Astrocyte (in vitro differentiated cells and primary cell): ENCODE measurements at regions not wholly inside any gene's neighbourhood (a gene's known extent, or its start where the extent isn't known, plus 50 kb on each side); places are given as distances from the start of the nearest gene placed in this dataset.

ENCODE experiments used
- DNase-seq: peaks from one replicate; pipeline ENCODE4 v3.0.0-alpha.2; 2010; ENCODE audit warnings: low read depth
- FAIRE-seq: peaks from 2 replicates; lab custom pipeline; 2011; peaks lifted over from hg19 to GRCh38; lab: Jason Lieb, UNC
- H2AFZ ChIP-seq: 2 replicates; pipeline ENCODE4 v1.6.0; 2012; ENCODE audit warnings: low read depth, low read length, inconsistent platforms
- H3K27ac ChIP-seq: 2 replicates; pipeline ENCODE4 v1.5.1; 2011; ENCODE audit warnings: low read depth, low read length, inconsistent platforms
- H3K27me3 ChIP-seq: 2 replicates; pipeline ENCODE4 v1.6.0; 2011; ENCODE audit warnings: low read length, inconsistent platforms; ENCODE audit not compliant: insufficient read depth
- H3K36me3 ChIP-seq: 2 replicates; pipeline ENCODE4 v1.5.1; 2011; ENCODE audit warnings: low read length, inconsistent platforms; ENCODE audit not compliant: insufficient read depth
- H3K4me1 ChIP-seq: 2 replicates; pipeline ENCODE4 v1.5.1; 2011; ENCODE audit warnings: low read length, inconsistent platforms; ENCODE audit not compliant: insufficient read depth
- H3K4me2 ChIP-seq: 2 replicates; pipeline ENCODE4 v1.6.0; 2012; ENCODE audit warnings: low read length, inconsistent platforms
- H3K4me3 ChIP-seq: 2 replicates; pipeline ENCODE4 v1.5.1; 2011; ENCODE audit warnings: low read depth, mild to moderate bottlenecking, low read length, inconsistent platforms; ENCODE audit not compliant: insufficient read depth
- H3K79me2 ChIP-seq: 2 replicates; pipeline ENCODE4 v1.6.0; 2012; ENCODE audit warnings: mild to moderate bottlenecking, low read length, inconsistent platforms; ENCODE audit not compliant: insufficient read depth
- H3K9ac ChIP-seq: 2 replicates; pipeline ENCODE4 v1.6.0; 2012; ENCODE audit warnings: mild to moderate bottlenecking, low read length, inconsistent platforms
- H3K9me3 ChIP-seq: 2 replicates; pipeline ENCODE4 v1.5.1; 2012; ENCODE audit warnings: low read depth, mild to moderate bottlenecking, low read length, inconsistent platforms; ENCODE audit not compliant: insufficient read depth
- H4K20me1 ChIP-seq: 2 replicates; pipeline ENCODE4 v1.6.0; 2012; ENCODE audit warnings: low read length, inconsistent platforms; ENCODE audit not compliant: insufficient read depth
- H3K27ac Mint-ChIP-seq: one replicate; pipeline ENCODE4 v1.8.0; 2021; ENCODE audit warnings: mild to moderate bottlenecking, mixed read lengths; ENCODE audit not compliant: unreplicated experiment
- H3K27me3 Mint-ChIP-seq: one replicate; pipeline ENCODE4 v1.8.0; 2021; ENCODE audit warnings: low read depth, mixed read lengths; ENCODE audit not compliant: unreplicated experiment
- H3K36me3 Mint-ChIP-seq: one replicate; pipeline ENCODE4 v1.8.0; 2021; ENCODE audit warnings: low read depth, mixed read lengths; ENCODE audit not compliant: unreplicated experiment
- H3K4me1 Mint-ChIP-seq: one replicate; pipeline ENCODE4 v1.8.0; 2021; ENCODE audit warnings: low read depth, mixed read lengths; ENCODE audit not compliant: unreplicated experiment
- H3K4me3 Mint-ChIP-seq: one replicate; pipeline ENCODE4 v1.8.0; 2021; ENCODE audit warnings: mild to moderate bottlenecking, moderate library complexity, mixed read lengths; ENCODE audit not compliant: unreplicated experiment
- H3K9me3 Mint-ChIP-seq: one replicate; pipeline ENCODE4 v1.8.0; 2021; ENCODE audit warnings: mild to moderate bottlenecking, mixed read lengths; ENCODE audit not compliant: unreplicated experiment
- CTCF ChIP-seq: IDR thresholded peaks from 2 replicates; pipeline ENCODE4 v1.5.1; 2011; ENCODE audit warnings: low read depth, mild to moderate bottlenecking, inconsistent platforms, low read length, moderate library complexity; ENCODE audit not compliant: insufficient read depth
- EZH2 ChIP-seq: IDR thresholded peaks from 2 replicates; pipeline ENCODE4 v1.6.1; 2012; ENCODE audit warnings: mild to moderate bottlenecking, low read length, inconsistent platforms; ENCODE audit not compliant: insufficient read depth

- peaks cover 61% of the 10 kb centered on the region for H3K4me1 ChIP-seq
- Mint-ChIP-seq H3K4me3 (no peak overlapping the region), H3K27me3 (peaks cover 19% of the 10 kb centered on the region), H3K27ac (peak overlapping the region; percentile 97), H3K4me1 (peaks cover 55% of the 10 kb centered on the region), H3K9me3 (peaks cover 5% of the 10 kb centered on the region), H3K36me3 (peaks cover 3% of the 10 kb centered on the region)
- no peaks in the 10 kb centered on the region for H3K27me3 ChIP-seq
- H4K20me1 ChIP-seq, result no peaks in the 10 kb centered on the region
- no peak for DNase-seq
- H3K4me2 ChIP-seq, result peak overlapping the region; percentile 62
- H3K4me3 ChIP-seq, result no peak overlapping the region
- no peak overlapping the region for H2AFZ ChIP-seq
- FAIRE-seq, result no peak
- TF ChIP-seq EZH2 (no peak), CTCF (no peak)
- H3K79me2 ChIP-seq, result no peaks in the 10 kb centered on the region
- H3K36me3 ChIP-seq, result no peaks in the 10 kb centered on the region
- peak overlapping the region; percentile 88 for H3K27ac ChIP-seq
- H3K9ac ChIP-seq, result peak overlapping the region; percentile 59
- H3K9me3 ChIP-seq, result no peaks in the 10 kb centered on the region
Measured at GRCh38 chr5:73375191-73375545, 73.4 kb downstream of the FOXD1 start.

- Mint-ChIP-seq H3K4me1 (peaks cover 57% of the 10 kb centered on the region), H3K9me3 (peaks cover under 1% of the 10 kb centered on the region), H3K36me3 (peaks cover under 1% of the 10 kb centered on the region), H3K4me3 (no peak overlapping the region), H3K27ac (peak overlapping the region; percentile 97), H3K27me3 (peaks cover 14% of the 10 kb centered on the region)
- peak overlapping the region; percentile 62 for H3K4me2 ChIP-seq
- H3K27me3 ChIP-seq, result no peaks in the 10 kb centered on the region
- no peaks in the 10 kb centered on the region for H4K20me1 ChIP-seq
- peak; percentile 100 for FAIRE-seq
- no peaks in the 10 kb centered on the region for H3K79me2 ChIP-seq
- peak overlapping the region; percentile 59 for H3K9ac ChIP-seq
- no peak for TF ChIP-seq CTCF
- no peak for TF ChIP-seq EZH2
- no peaks in the 10 kb centered on the region for H3K36me3 ChIP-seq
- H3K9me3 ChIP-seq, result no peaks in the 10 kb centered on the region
- H3K27ac ChIP-seq, result peak overlapping the region; percentile 88
- no peak overlapping the region for H2AFZ ChIP-seq
- peaks cover 64% of the 10 kb centered on the region for H3K4me1 ChIP-seq
- H3K4me3 ChIP-seq, result no peak overlapping the region
- DNase-seq, result peak; percentile 89
Measured at GRCh38 chr5:73374520-73375190, 73.9 kb downstream of the FOXD1 start.

GRCh38 chr5:73373814-73374510 is 74.6 kb downstream of the FOXD1 start:
- Mint-ChIP-seq H3K27me3 (peaks cover 8% of the 10 kb centered on the region), H3K4me1 (peaks cover 61% of the 10 kb centered on the region), H3K4me3 (no peak overlapping the region), H3K36me3 (no peaks in the 10 kb centered on the region), H3K9me3 (no peaks in the 10 kb centered on the region), H3K27ac (peak overlapping the region; percentile 97)
- no peak overlapping the region for H2AFZ ChIP-seq
- FAIRE-seq, result peak; percentile 32
- H3K27me3 ChIP-seq, result no peaks in the 10 kb centered on the region
- peak overlapping the region; percentile 88 for H3K27ac ChIP-seq
- no peak overlapping the region for H3K4me3 ChIP-seq
- TF ChIP-seq EZH2 (no peak), CTCF (no peak)
- peak overlapping the region; percentile 62 for H3K4me2 ChIP-seq
- no peaks in the 10 kb centered on the region for H3K9me3 ChIP-seq
- peaks cover 69% of the 10 kb centered on the region for H3K4me1 ChIP-seq
- no peaks in the 10 kb centered on the region for H3K79me2 ChIP-seq
- H4K20me1 ChIP-seq, result no peaks in the 10 kb centered on the region
- H3K36me3 ChIP-seq, result no peaks in the 10 kb centered on the region
- H3K9ac ChIP-seq, result peak overlapping the region; percentile 38
- DNase-seq, result peak; percentile 81
